ENCODE measurements at regions not wholly inside any gene's neighbourhood (a gene's known extent, or its start where the extent isn't known, plus 50 kb on each side); places are given as distances from the start of the nearest gene placed in this dataset.

DNA sequence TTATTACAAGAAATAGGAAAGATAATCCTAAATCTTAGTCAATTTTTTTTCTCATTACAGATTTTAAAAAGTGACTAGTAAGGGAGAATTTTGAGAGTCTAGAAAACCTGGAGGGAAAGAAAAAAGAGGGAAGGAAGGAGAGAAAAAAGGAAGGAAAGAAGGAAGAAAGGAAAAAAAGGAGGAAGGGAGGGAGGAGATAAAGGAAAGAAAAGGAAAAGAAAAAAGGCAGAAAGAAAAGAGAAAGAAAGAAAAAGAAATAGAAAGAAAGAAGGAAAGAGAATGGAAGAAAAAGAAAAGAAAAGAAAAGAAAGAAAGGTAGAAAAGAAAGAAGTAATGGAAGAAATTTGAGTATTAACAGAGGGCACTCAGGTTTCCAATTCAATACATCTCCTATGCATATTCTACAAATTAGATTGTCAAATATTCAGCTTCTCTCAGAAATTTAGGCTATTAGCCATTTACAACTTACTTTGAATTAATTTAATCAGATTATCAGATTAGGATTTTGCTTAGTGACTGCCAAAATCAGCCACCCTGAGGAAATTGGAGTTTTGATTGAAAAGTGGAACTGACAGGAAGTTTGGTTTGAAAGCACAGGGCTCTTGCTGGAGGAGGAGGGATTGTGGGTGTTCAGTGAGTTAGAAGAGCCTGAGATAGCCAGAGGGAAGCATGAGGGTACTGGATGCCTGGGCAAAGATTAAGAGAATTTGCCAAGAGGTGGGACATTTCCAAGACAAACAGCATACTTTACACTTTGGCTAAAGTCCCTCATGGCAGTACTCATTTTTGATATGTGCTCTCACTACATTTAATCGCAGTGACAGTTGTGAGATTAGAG lies 677.8 kb downstream of the USP25 start:
- FAIRE-seq (no peak), DNase-seq (ENCODE audit: insufficient read length, low spot score) (no peak)
- TF ChIP-seq POLR2A (IDR thresholded peaks at IDR 0.05; ENCODE audit: low read depth, low read length) (no peak), TAF1 (IDR thresholded peaks at IDR 0.05; ENCODE audit: low read depth, low read length) (no peak), SPI1 (IDR thresholded peaks at IDR 0.05; ENCODE audit: low read depth, low read length) (no peak), POU2F2 (IDR thresholded peaks at IDR 0.05; ENCODE audit: low read depth, low read length) (no peak), POLR2AphosphoS5 (IDR thresholded peaks at IDR 0.05; ENCODE audit: low read depth, low read length) (no peak), PAX5 (IDR thresholded peaks at IDR 0.05; ENCODE audit: insufficient read depth, low read length, severe bottlenecking) (no peak)

DNA sequence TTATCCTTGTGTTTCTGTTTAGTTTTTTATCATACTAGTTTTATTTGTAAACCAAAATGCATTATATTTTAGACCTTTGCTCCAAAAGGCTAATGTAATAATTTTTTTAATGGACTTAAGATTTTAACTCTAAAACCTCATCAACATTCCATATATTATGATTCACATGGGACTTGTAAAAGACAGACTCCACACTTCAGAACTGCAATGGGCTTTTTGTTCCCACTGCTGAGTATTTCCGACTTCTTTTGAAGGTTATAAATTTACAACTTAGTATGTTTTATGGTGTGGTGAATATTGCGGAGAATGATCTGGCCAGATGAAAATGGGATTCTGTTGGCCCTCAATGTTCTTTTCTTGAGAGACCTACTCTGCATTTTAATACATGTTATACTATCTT lies 678.5 kb downstream of the USP25 start:
- no peak for TF ChIP-seq POLR2A (IDR thresholded peaks at IDR 0.05; ENCODE audit: low read depth, low read length)
- no peak for TF ChIP-seq SPI1 (IDR thresholded peaks at IDR 0.05; ENCODE audit: low read depth, low read length)
- DNase-seq (ENCODE audit: insufficient read length, low spot score), result no peak
- FAIRE-seq, result no peak

DNA sequence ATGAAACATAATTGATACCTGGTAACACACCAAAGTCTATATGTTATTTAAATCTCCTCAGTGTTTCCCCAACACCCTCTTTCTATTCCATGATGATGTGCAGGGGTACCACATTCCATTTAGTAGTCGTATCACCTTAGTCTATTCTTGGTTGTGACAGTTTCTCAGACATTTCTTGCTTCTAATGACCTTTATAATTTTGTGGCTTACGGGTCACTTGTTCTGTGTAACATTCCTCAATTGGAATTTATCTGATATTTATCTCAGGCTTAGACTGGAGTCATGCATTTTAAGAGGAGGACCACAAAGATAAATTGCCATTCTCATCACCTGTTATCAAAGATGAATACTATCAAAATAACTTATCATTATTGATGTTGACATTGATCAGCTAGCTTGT lies 679.6 kb downstream of the USP25 start:
- DNase-seq (ENCODE audit: insufficient read length, low spot score), result no peak
- no peak for FAIRE-seq
- TF ChIP-seq POU2F2 (IDR thresholded peaks at IDR 0.05; ENCODE audit: low read depth, low read length), result no peak
- TF ChIP-seq TAF1 (IDR thresholded peaks at IDR 0.05; ENCODE audit: low read depth, low read length), result no peak
- TF ChIP-seq SPI1 (IDR thresholded peaks at IDR 0.05; ENCODE audit: low read depth, low read length), result no peak
- no peak for TF ChIP-seq POLR2AphosphoS5 (IDR thresholded peaks at IDR 0.05; ENCODE audit: low read depth, low read length)
- TF ChIP-seq POLR2A (IDR thresholded peaks at IDR 0.05; ENCODE audit: low read depth, low read length), result no peak
- no peak for TF ChIP-seq PAX5 (IDR thresholded peaks at IDR 0.05; ENCODE audit: insufficient read depth, low read length, severe bottlenecking)

DNA sequence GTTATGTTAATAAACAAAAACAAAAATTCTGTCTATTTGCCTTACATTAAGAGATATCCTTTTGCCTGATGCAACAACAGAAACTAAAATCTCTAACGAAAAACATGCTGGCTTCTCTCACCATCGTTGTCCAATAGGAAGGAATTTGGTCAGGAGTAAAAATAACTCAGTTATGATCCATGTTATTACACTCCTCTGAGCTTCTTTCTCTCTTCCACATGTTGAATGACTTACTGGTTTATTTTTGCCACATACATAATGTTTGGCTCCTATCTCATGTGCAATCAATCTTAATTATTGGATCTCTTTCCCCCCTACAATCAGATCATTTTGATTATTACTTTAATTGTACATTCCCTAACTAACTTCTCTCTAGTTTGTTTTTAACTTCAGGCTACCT lies 688.4 kb downstream of the USP25 start:
- FAIRE-seq, result no peak
- TF ChIP-seq POLR2AphosphoS5 (IDR thresholded peaks at IDR 0.05; ENCODE audit: low read depth, low read length) (no peak), PAX5 (IDR thresholded peaks at IDR 0.05; ENCODE audit: insufficient read depth, low read length, severe bottlenecking) (no peak), SPI1 (IDR thresholded peaks at IDR 0.05; ENCODE audit: low read depth, low read length) (no peak), TAF1 (IDR thresholded peaks at IDR 0.05; ENCODE audit: low read depth, low read length) (no peak), POLR2A (IDR thresholded peaks at IDR 0.05; ENCODE audit: low read depth, low read length) (no peak), POU2F2 (IDR thresholded peaks at IDR 0.05; ENCODE audit: low read depth, low read length) (no peak)
- no peak for DNase-seq (ENCODE audit: insufficient read length, low spot score)

DNA sequence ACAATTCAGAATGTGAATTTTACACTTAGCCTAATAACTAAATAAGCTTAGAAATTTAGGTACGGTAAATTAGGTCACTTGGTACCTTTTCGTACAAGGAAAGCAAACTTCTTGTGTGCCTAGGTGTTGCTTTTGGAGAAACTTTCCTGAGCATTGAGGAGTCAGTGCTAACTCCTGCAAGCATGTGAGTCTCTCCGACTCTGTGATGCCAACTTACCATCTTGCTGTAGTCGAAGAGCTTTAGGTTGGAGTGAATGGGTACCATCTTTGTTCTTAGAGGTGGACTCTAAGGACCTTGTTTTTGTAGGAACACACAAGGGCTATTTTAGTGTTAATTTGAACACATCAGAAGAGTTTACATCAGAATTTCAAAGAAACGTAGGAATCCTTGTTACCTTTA lies 688.9 kb downstream of the USP25 start:
- no peak for DNase-seq (ENCODE audit: insufficient read length, low spot score)
- no peak for FAIRE-seq
- TF ChIP-seq POLR2AphosphoS5 (IDR thresholded peaks at IDR 0.05; ENCODE audit: low read depth, low read length) (no peak), POLR2A (IDR thresholded peaks at IDR 0.05; ENCODE audit: low read depth, low read length) (no peak), TAF1 (IDR thresholded peaks at IDR 0.05; ENCODE audit: low read depth, low read length) (no peak), POU2F2 (IDR thresholded peaks at IDR 0.05; ENCODE audit: low read depth, low read length) (no peak), SPI1 (IDR thresholded peaks at IDR 0.05; ENCODE audit: low read depth, low read length) (no peak), PAX5 (IDR thresholded peaks at IDR 0.05; ENCODE audit: insufficient read depth, low read length, severe bottlenecking) (no peak)

DNA sequence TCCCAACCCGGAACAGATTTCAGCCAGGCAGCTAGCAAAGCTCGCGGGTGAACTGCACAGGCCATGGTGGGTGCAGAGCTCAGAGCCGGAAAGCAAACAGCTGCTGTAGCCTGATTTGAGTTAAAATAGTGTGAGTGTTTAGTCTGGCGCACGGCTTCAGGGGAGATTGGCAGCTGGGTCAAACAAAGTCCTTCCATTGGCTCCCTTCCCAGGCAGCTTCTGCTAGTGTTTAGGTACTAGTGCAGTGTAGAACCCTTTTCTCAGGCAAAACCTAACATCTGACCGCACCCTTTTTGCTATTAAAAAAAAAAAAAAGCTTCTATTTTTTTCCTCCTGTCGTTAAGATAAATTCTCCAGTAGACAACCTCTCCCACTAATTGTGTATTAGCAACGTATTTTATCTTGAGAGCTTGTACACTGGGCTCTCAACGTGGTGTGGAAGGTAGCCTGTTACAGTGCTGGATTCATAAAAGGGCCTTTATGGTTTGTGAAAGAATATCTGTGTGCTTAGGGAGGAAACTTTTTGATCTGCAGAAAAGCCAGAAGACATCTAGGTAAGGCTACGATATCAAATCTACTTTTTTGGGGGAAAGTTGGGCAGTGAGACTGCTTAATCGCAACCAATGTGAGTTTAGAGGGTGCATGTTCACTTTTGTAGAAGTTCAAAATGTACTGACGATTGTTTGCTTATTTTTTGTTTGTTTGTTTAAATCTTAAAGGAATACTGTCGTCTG lies 689.6 kb downstream of the USP25 start:
- DNase-seq (ENCODE audit: insufficient read length, low spot score) (no peak), FAIRE-seq (no peak)
- TF ChIP-seq POLR2AphosphoS5 (IDR thresholded peaks at IDR 0.05; ENCODE audit: low read depth, low read length) (no peak), TAF1 (IDR thresholded peaks at IDR 0.05; ENCODE audit: low read depth, low read length) (no peak), POLR2A (IDR thresholded peaks at IDR 0.05; ENCODE audit: low read depth, low read length) (no peak), PAX5 (IDR thresholded peaks at IDR 0.05; ENCODE audit: insufficient read depth, low read length, severe bottlenecking) (no peak), SPI1 (IDR thresholded peaks at IDR 0.05; ENCODE audit: low read depth, low read length) (no peak), POU2F2 (IDR thresholded peaks at IDR 0.05; ENCODE audit: low read depth, low read length) (no peak)

DNA sequence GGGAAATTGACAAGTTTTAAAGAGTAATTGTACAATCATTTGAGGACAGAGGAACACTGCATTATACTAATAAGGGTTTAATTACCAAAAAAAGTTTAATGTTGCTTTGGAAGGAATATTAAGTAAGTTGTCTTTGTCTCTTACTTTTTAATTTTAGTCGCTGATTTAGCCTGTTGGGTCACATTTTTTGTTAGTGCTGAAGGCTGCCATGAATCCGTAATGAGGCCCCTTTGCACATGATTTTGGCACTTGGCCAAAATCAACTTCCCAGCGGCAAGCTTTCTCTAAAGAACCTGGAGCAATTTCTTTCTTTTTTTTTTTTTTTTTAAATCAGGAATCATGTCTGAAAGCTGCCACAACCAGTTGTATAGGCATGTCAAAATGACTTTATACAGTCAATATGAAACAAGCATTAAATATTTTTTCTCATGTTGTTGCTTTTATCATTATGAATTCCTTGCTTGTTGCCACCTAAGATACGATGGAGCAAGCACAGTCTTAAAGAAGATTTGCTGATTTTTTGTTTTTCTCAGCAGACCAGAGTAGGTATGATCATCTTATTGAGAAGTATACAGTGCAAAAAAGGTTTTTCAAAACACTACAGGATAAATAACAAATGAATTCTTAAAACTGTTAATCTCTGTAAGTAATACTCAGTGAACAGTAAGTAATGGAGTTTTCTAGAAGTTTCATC lies 690.4 kb downstream of the USP25 start:
- TF ChIP-seq TAF1 (IDR thresholded peaks at IDR 0.05; ENCODE audit: low read depth, low read length) (no peak), SPI1 (IDR thresholded peaks at IDR 0.05; ENCODE audit: low read depth, low read length) (no peak), POLR2A (IDR thresholded peaks at IDR 0.05; ENCODE audit: low read depth, low read length) (no peak), POU2F2 (IDR thresholded peaks at IDR 0.05; ENCODE audit: low read depth, low read length) (no peak), POLR2AphosphoS5 (IDR thresholded peaks at IDR 0.05; ENCODE audit: low read depth, low read length) (no peak), PAX5 (IDR thresholded peaks at IDR 0.05; ENCODE audit: insufficient read depth, low read length, severe bottlenecking) (no peak)
- DNase-seq (ENCODE audit: insufficient read length, low spot score) (no peak), FAIRE-seq (no peak)

DNA sequence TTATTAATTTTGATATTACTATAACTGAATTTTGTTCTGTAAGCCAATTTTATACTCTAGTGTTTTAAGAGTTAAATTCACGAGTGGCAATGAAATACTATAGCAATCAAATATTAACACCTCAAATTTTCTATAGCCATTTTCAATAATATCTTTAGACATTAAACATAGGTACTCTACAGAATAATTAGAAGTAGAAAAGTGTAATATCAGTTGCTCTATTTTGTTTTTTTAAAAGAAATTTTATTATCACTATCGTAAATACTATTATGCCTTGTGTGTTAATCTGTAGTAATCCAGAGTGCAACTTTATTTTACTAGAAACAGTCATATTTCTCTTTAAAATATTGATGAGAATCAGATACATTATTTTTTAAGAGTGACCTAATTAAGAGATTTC lies 691.2 kb downstream of the USP25 start:
- TF ChIP-seq POLR2A (IDR thresholded peaks at IDR 0.05; ENCODE audit: low read depth, low read length) (no peak), PAX5 (IDR thresholded peaks at IDR 0.05; ENCODE audit: insufficient read depth, low read length, severe bottlenecking) (no peak), TAF1 (IDR thresholded peaks at IDR 0.05; ENCODE audit: low read depth, low read length) (no peak)
- DNase-seq (ENCODE audit: insufficient read length, low spot score) (no peak), FAIRE-seq (no peak)

DNA sequence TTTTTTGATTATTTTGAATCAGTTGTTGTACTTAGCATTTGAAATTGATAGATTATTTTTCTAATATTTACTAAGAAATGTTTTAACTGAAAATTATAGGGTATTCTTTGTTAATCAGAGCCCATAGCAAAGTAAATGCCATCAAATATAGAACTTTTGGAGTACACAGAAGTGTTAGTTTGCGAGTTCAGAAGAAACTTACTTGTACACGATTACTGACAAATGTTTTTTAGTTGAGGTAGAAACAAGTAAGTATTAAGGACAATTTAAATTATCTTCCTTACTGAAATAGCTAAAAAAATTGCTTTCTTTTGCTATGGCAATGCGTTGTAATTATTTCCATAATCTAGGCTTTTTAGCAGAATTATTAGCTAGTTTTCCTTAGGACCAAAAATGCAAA lies 692.2 kb downstream of the USP25 start:
- DNase-seq (ENCODE audit: insufficient read length, low spot score) (no peak), FAIRE-seq (no peak)
- TF ChIP-seq SPI1 (IDR thresholded peaks at IDR 0.05; ENCODE audit: low read depth, low read length) (no peak), PAX5 (IDR thresholded peaks at IDR 0.05; ENCODE audit: insufficient read depth, low read length, severe bottlenecking) (no peak), POLR2AphosphoS5 (IDR thresholded peaks at IDR 0.05; ENCODE audit: low read depth, low read length) (no peak), POLR2A (IDR thresholded peaks at IDR 0.05; ENCODE audit: low read depth, low read length) (no peak), POU2F2 (IDR thresholded peaks at IDR 0.05; ENCODE audit: low read depth, low read length) (no peak), TAF1 (IDR thresholded peaks at IDR 0.05; ENCODE audit: low read depth, low read length) (no peak)
